ENCODE measurements at regions not wholly inside any gene's neighbourhood (a gene's known extent, or its start where the extent isn't known, plus 50 kb on each side); places are given as distances from the start of the nearest gene placed in this dataset.

GRCh38 chr7:52700349-52700748, 335.1 kb upstream of the POM121L12 start:
- TF ChIP-seq CTCF (IDR thresholded peaks at IDR 0.05) (no peak), POLR2AphosphoS5 (IDR thresholded peaks at IDR 0.05) (no peak), EP300 (IDR thresholded peaks at IDR 0.05; ENCODE audit: low read depth) (no peak)
